ENCODE measurements at regions not wholly inside any gene's neighbourhood (a gene's known extent, or its start where the extent isn't known, plus 50 kb on each side); places are given as distances from the start of the nearest gene placed in this dataset.

DNA sequence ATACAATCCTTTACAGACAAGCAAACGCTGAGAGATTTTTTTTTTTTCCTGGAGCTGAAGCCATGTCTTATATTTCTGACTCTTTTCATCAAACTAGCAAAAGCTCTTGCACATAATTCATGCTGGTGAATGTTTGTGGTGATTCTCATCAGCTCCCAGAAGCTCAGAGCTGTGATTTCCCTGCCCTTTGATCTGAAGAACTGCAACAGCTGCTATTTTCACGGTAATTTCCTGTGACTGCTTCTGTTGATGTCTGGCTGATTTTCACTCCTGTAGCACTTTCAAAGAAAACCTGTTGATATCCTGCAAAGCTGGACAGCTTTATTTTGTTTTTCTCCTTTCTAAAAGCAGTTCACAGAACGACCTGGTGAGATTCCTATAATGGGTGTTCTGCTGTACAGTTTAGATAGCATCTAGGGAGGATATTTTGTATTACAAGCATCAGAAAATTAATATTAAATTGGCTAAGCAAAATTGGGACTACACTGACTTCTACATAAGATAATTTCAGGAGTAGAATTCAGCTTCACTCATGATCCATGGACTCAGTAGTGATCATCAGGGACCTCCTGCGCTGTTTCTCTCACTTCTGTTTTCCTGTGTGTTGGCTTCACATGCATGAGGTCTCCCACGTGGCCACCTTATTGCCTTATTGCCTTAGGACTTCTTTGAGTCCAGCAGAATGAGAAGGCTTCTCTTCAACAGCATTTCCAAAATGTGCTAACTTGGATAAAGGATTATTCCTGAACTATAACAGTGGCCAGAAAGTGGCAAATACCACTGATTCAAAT is 1111.6 kb upstream of the SORCS1 start:
- H3K36me3 ChIP-seq (ENCODE audit: control insufficient read depth, insufficient read depth, low read length) = no peaks in the 10 kb centered on the region
- no peak overlapping the region for H3K9ac ChIP-seq (ENCODE audit: low read depth, low read length)
- H3K27ac ChIP-seq (ENCODE audit: low read depth, low read length) = no peak overlapping the region
- H3K4me1 ChIP-seq (ENCODE audit: control insufficient read depth, insufficient read depth, low read length) = no peaks in the 10 kb centered on the region
- no peaks in the 10 kb centered on the region for H3K9me3 ChIP-seq (ENCODE audit: control insufficient read depth, insufficient read depth, low read length)
- no peak overlapping the region for H3K4me3 ChIP-seq (ENCODE audit: low read depth, low read length)
- H3K27me3 ChIP-seq (ENCODE audit: control insufficient read depth, insufficient read depth, low read length) = no peaks in the 10 kb centered on the region

DNA sequence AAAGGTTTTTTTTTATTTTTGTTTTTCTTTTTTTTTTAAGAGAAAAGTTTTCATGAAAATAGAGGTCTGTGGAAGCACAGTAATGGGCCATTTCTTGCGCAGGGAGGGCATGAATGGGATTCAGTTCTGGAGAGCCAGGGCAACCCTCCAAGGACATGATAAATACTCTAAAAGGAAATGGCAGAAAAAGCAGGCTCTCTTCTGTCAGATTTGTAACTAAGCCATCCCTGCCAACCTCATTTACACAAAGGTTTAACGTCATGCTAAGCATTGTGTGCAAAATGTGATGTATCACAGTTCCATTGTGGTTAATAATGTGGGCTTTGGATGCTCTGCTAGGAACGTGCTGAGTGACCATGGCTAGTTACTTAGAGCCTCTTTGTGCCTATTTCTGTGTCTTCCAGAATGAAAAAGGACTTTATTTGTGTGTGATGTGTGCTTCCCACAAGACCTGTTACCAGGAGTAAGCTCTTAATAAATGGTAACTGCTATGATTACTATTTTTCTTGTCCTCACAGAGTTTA is 1095.9 kb upstream of the SORCS1 start:
- Histone ChIP-seq H3K4me3 (ENCODE audit: low read depth, low read length) (no peak overlapping the region), H3K27ac (ENCODE audit: low read depth, low read length) (no peak overlapping the region), H3K4me1 (ENCODE audit: control insufficient read depth, insufficient read depth, low read length) (no peaks in the 10 kb centered on the region), H3K9me3 (ENCODE audit: control insufficient read depth, insufficient read depth, low read length) (no peaks in the 10 kb centered on the region), H3K9ac (ENCODE audit: low read depth, low read length) (no peak overlapping the region), H3K36me3 (ENCODE audit: control insufficient read depth, insufficient read depth, low read length) (no peaks in the 10 kb centered on the region), H3K27me3 (ENCODE audit: control insufficient read depth, insufficient read depth, low read length) (no peaks in the 10 kb centered on the region)

DNA sequence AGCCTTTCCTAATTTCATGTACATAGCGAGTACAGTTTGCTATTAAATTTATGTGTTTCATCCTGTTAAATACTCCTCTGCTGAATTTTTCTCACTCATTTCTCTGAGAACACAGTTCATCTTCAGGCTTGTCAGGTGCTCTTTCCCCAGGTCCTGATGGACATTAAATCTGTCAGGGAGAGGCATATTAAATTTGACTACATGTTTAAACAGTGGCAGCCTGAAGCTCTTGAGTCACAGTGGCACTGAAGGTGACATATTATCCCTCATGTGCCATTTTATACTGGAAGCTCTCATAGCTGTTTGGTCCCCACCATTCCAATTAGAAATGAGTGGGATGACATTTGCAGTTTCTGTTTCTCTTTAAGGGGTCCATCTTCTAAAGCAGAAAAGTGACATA is 1089.6 kb upstream of the SORCS1 start:
- H3K9me3 ChIP-seq (ENCODE audit: control insufficient read depth, insufficient read depth, low read length) = peaks cover 3% of the 10 kb centered on the region
- H3K9ac ChIP-seq (ENCODE audit: low read depth, low read length) = no peak overlapping the region
- H3K36me3 ChIP-seq (ENCODE audit: control insufficient read depth, insufficient read depth, low read length) = no peaks in the 10 kb centered on the region
- H3K27me3 ChIP-seq (ENCODE audit: control insufficient read depth, insufficient read depth, low read length) = no peaks in the 10 kb centered on the region
- H3K4me3 ChIP-seq (ENCODE audit: low read depth, low read length) = no peak overlapping the region
- no peak overlapping the region for H3K27ac ChIP-seq (ENCODE audit: low read depth, low read length)
- no peaks in the 10 kb centered on the region for H3K4me1 ChIP-seq (ENCODE audit: control insufficient read depth, insufficient read depth, low read length)

DNA sequence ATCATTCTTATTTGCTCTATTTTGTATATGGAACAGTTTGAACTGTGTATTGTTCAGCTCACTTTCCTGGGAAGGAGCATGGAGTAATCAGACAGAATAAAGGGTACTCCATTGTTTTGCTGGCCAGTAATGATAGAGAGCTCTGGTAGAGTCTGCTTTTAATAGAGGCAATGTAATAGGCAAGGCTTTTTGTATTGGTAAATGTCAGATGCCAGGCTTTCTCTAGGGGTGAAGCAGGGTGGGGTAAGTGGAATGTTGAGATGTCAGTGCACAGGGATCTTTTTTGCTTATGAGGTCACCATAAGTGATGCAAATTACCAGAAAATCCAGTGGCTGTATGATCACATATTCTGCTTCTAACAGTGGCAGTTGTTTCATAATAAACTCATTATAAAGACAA is 1088.3 kb upstream of the SORCS1 start:
- Histone ChIP-seq H3K27ac (ENCODE audit: low read depth, low read length) (no peak overlapping the region), H3K4me3 (ENCODE audit: low read depth, low read length) (no peak overlapping the region), H3K27me3 (ENCODE audit: control insufficient read depth, insufficient read depth, low read length) (no peaks in the 10 kb centered on the region), H3K36me3 (ENCODE audit: control insufficient read depth, insufficient read depth, low read length) (no peaks in the 10 kb centered on the region), H3K9me3 (ENCODE audit: control insufficient read depth, insufficient read depth, low read length) (peaks cover 16% of the 10 kb centered on the region), H3K4me1 (ENCODE audit: control insufficient read depth, insufficient read depth, low read length) (no peaks in the 10 kb centered on the region), H3K9ac (ENCODE audit: low read depth, low read length) (no peak overlapping the region)

DNA sequence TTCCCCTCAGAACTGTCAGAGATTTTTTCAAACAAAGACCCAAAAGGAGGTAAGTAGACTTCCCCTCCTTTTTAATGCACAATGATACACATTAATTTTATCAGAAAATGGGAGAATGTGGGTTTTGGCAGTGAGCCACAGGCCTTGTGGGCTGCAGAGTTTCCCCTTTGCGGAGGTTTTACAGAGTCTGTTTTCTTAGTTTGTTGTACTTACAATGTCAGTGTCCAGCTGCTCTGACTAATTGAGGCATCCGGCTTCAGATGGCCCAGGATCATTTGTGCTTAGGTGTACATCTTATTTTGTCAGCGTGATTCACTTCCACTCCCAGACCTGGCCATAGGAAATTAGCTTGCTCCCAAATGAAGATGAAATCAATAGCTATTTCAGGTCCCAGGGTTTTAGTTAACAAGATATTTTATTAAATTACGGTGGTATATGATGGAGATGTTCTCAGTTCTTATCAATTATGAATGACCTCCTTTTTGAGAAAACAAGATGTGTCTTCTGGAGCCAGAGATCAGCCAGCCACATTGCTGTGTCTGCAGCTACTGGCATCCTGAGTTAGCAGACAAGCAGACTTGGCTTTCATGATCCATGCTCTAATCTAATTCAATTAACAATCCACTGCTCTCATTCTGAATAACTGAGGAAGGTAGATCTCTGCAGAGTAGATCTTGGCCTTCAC is 1086.6 kb upstream of the SORCS1 start:
- no peak overlapping the region for H3K27ac ChIP-seq (ENCODE audit: low read depth, low read length)
- no peaks in the 10 kb centered on the region for H3K36me3 ChIP-seq (ENCODE audit: control insufficient read depth, insufficient read depth, low read length)
- peaks cover 24% of the 10 kb centered on the region for H3K9me3 ChIP-seq (ENCODE audit: control insufficient read depth, insufficient read depth, low read length)

DNA sequence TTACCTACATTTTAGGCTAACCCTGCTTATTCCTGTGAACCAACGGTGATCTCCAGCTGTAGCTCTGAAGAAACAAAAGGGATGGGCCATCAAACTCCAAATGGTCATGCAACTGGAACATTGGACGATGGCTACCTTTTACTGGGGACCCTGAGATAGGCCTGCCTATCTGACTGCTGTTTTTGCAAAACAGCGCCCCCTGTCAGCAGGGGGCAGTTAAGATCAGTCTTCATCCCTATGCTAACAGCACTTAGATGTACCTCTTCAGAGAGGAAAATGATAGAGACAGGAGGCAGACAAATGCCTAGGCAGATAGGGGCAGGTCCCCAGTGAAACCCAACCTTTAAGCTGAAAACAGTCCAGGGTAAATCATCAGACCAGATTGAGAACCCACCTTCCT is 1085.4 kb upstream of the SORCS1 start:
- Histone ChIP-seq H3K9me3 (ENCODE audit: control insufficient read depth, insufficient read depth, low read length) (peaks cover 34% of the 10 kb centered on the region), H3K4me3 (ENCODE audit: low read depth, low read length) (no peak overlapping the region), H3K9ac (ENCODE audit: low read depth, low read length) (no peak overlapping the region), H3K4me1 (ENCODE audit: control insufficient read depth, insufficient read depth, low read length) (no peaks in the 10 kb centered on the region), H3K36me3 (ENCODE audit: control insufficient read depth, insufficient read depth, low read length) (no peaks in the 10 kb centered on the region), H3K27me3 (ENCODE audit: control insufficient read depth, insufficient read depth, low read length) (no peaks in the 10 kb centered on the region), H3K27ac (ENCODE audit: low read depth, low read length) (no peak overlapping the region)

More for the DNA sequence above, 1086.6 kb upstream of the SORCS1 start:
- H3K9ac ChIP-seq (ENCODE audit: low read depth, low read length) = no peak overlapping the region
- no peak overlapping the region for H3K4me3 ChIP-seq (ENCODE audit: low read depth, low read length)
- no peaks in the 10 kb centered on the region for H3K4me1 ChIP-seq (ENCODE audit: control insufficient read depth, insufficient read depth, low read length)
- no peaks in the 10 kb centered on the region for H3K27me3 ChIP-seq (ENCODE audit: control insufficient read depth, insufficient read depth, low read length)

DNA sequence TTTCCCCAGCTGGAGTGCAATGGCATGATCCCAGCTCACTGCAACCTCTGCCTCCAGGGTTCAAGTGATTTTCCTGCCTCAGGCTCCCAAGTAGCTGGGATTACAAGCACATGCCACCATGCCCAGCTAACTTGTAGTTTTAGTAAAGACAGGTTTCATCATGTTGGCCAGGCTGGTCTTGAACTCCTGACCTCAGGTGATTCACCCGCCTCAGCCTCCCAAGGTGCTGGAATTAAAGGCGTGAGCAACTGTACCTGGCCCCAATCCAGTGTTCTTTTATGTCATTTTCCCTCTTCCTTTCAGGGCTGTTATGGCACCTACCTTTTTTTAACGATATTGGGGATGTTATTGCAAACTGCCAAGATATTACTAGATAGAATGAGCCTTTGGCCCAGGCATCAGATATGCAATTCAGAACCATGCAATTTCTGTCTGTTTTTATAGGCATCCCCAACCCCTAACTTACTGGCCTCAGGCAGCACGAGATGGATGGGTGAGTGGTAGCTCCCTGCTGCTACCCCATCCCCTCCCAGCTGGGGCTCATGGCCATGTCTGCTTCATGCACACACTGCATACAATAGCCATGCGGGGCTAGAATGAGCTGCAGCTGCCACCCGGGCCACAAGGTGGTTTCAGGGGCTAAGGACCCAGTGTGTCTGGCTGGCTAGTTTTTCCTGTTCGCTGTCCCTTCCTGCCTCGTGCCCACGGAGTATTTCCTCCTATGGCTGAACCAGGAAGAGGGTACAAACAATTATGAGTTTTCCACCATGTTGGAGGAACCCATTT is 1080.1 kb upstream of the SORCS1 start:
- Histone ChIP-seq H3K27ac (ENCODE audit: low read depth, low read length) (no peak overlapping the region), H3K4me3 (ENCODE audit: low read depth, low read length) (no peak overlapping the region), H3K4me1 (ENCODE audit: control insufficient read depth, insufficient read depth, low read length) (0 out of 2 replicates have a peak, but pooled peaks cover 6% of the 10 kb centered on the region), H3K9ac (ENCODE audit: low read depth, low read length) (no peak overlapping the region), H3K36me3 (ENCODE audit: control insufficient read depth, insufficient read depth, low read length) (no peaks in the 10 kb centered on the region), H3K9me3 (ENCODE audit: control insufficient read depth, insufficient read depth, low read length) (peaks cover 54% of the 10 kb centered on the region), H3K27me3 (ENCODE audit: control insufficient read depth, insufficient read depth, low read length) (no peaks in the 10 kb centered on the region)

DNA sequence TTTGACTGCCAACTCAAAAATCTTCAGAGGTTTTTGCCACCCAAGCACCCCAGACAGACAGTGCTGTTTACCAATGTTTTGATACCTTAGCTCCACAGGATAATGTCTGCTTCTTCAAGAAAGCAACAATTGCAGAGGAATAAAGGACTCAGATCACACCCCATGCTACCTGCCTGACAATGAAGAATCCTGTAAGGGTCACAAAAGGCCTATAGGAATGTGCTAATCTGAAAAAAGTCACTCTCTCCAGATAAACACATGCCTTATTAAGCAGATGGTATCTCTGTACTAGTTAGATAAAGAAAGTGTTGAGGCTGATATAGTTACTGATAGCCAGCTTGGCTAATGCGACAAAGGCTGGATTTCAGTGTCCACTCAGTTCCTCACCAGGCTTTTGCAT is 1076.7 kb upstream of the SORCS1 start:
- Histone ChIP-seq H3K4me3 (ENCODE audit: low read depth, low read length) (no peak overlapping the region), H3K4me1 (ENCODE audit: control insufficient read depth, insufficient read depth, low read length) (0 out of 2 replicates have a peak, but pooled peaks cover 6% of the 10 kb centered on the region), H3K27ac (ENCODE audit: low read depth, low read length) (no peak overlapping the region), H3K9ac (ENCODE audit: low read depth, low read length) (no peak overlapping the region), H3K9me3 (ENCODE audit: control insufficient read depth, insufficient read depth, low read length) (peaks cover 32% of the 10 kb centered on the region), H3K36me3 (ENCODE audit: control insufficient read depth, insufficient read depth, low read length) (no peaks in the 10 kb centered on the region), H3K27me3 (ENCODE audit: control insufficient read depth, insufficient read depth, low read length) (no peaks in the 10 kb centered on the region)

DNA sequence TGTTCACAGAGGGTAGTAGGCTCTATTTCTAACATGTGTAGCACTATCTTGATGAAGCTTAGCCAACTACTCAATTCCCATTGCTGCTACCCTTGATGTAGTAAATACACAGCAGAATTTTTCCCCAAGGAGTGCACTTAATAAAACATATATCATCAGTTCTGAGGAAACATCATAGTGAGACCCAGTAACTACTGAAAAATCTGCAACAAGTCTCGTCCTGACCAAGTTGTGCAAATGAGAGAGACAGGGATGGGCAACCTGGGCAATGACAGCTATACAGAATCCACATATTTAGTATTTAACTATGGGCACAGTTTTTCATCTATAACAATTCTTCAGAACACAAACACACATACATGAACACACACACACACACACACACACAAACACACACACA is 1073.8 kb upstream of the SORCS1 start:
- 0 out of 2 replicates have a peak, but pooled peaks cover 6% of the 10 kb centered on the region for H3K4me1 ChIP-seq (ENCODE audit: control insufficient read depth, insufficient read depth, low read length)
- H3K27ac ChIP-seq (ENCODE audit: low read depth, low read length) = no peak overlapping the region
- no peak overlapping the region for H3K4me3 ChIP-seq (ENCODE audit: low read depth, low read length)
- H3K27me3 ChIP-seq (ENCODE audit: control insufficient read depth, insufficient read depth, low read length) = no peaks in the 10 kb centered on the region
- no peak overlapping the region for H3K9ac ChIP-seq (ENCODE audit: low read depth, low read length)
- peaks cover 5% of the 10 kb centered on the region for H3K9me3 ChIP-seq (ENCODE audit: control insufficient read depth, insufficient read depth, low read length)
- no peaks in the 10 kb centered on the region for H3K36me3 ChIP-seq (ENCODE audit: control insufficient read depth, insufficient read depth, low read length)

DNA sequence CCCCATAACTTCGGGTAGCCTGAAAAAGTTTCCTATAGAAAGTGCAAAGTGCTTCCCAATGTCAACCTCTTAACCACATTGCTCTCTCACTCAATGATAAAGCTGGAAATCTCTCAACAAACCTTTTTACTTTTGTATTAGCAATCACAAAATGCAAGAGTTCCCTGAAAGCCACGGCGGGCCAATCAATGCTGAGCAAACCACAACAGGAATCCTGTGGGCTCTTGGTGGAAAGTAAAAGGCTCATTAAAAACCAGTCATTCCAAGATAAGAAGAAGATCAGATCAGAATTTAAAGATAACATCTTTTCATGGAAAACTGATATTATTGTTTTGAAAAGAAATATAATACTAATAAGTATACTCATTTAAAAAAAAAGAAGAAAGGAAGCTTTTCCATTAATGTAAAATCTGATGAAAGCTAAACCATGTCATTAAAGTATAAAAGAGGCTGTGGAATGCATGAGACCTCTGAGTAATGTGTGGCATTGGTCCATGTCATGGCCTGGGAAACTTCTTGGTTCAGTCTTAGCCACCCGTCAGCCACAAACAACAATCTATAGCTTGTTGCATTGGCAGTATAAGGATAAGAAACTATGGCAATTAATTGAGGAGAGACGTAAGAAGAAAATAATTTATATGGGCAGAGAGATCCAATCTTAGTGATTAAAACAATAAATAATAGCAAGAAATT is 1066.1 kb upstream of the SORCS1 start:
- Histone ChIP-seq H3K27me3 (ENCODE audit: control insufficient read depth, insufficient read depth, low read length) (no peaks in the 10 kb centered on the region), H3K27ac (ENCODE audit: low read depth, low read length) (no peak overlapping the region), H3K4me3 (ENCODE audit: low read depth, low read length) (no peak overlapping the region), H3K9me3 (ENCODE audit: control insufficient read depth, insufficient read depth, low read length) (no peaks in the 10 kb centered on the region), H3K4me1 (ENCODE audit: control insufficient read depth, insufficient read depth, low read length) (no peaks in the 10 kb centered on the region; the same call in 1 of the 2 replicates), H3K9ac (ENCODE audit: low read depth, low read length) (no peak overlapping the region), H3K36me3 (ENCODE audit: control insufficient read depth, insufficient read depth, low read length) (no peaks in the 10 kb centered on the region)

Measured in HUES48 (cell line).